AG10803 (cell line): ENCODE measurements at regions not wholly inside any gene's neighbourhood (a gene's known extent, or its start where the extent isn't known, plus 50 kb on each side); places are given as distances from the start of the nearest gene placed in this dataset.

ENCODE experiments used
- DNase-seq: peaks from one replicate; pipeline ENCODE4 v3.0.0; 2010; ENCODE audit warnings: low read depth
- H3K4me3 ChIP-seq: 2 replicates; pipeline ENCODE4 v1.5.1; 2011; ENCODE audit warnings: mild to moderate bottlenecking, low read length, control low read depth
- TF ChIP-seq, protein P1 (sequence below): conservative IDR thresholded peaks from 2 replicates; pipeline ENCODE4 v1.5.1; 2011; ENCODE audit warnings: mild to moderate bottlenecking, low read length, control low read depth, inconsistent platforms

DNA sequence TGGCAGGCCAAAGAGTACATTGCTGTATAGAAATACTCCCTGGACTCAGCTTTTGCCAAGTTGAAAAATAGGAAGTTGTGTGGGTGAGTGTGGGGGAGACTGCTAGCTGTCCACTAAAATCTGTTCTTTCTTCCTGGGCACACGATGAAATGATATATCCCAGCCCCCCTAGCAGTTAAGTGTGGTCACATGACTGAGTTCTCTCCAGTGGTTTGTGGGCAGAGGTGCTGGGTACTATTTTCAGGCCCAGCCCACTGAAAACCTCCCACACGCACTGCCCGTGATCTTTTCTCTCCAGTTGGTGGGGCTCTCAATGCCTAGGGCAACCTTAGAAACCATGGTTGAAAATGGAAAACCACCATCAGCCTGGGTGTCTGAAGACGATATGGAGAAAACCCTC, 119.7 kb upstream of the LMO4 start:
- TF ChIP-seq, protein P1, sequence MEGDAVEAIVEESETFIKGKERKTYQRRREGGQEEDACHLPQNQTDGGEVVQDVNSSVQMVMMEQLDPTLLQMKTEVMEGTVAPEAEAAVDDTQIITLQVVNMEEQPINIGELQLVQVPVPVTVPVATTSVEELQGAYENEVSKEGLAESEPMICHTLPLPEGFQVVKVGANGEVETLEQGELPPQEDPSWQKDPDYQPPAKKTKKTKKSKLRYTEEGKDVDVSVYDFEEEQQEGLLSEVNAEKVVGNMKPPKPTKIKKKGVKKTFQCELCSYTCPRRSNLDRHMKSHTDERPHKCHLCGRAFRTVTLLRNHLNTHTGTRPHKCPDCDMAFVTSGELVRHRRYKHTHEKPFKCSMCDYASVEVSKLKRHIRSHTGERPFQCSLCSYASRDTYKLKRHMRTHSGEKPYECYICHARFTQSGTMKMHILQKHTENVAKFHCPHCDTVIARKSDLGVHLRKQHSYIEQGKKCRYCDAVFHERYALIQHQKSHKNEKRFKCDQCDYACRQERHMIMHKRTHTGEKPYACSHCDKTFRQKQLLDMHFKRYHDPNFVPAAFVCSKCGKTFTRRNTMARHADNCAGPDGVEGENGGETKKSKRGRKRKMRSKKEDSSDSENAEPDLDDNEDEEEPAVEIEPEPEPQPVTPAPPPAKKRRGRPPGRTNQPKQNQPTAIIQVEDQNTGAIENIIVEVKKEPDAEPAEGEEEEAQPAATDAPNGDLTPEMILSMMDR = no peak
- no peak for DNase-seq

DNA sequence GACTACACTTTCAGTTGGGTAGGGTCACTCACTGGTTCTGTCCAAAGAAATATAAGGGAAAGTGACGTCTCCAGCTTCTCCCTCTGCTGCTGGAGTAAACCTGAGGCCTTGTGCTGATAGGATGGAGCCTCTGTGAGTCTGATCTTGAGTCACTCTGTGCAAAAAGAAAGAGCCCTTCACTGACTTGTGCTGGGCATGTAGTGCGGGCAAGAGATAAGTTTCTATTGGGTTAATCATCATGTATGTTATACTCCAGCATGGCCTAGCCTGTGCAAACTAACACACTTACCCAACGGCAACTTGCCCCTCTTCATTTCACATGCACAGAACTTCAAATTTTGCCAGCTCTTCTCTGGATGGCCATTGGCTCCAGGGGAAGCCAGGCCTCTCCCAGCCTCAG, 118.5 kb upstream of the LMO4 start:
- no peak for DNase-seq
- H3K4me3 ChIP-seq = no peak overlapping the region
- TF ChIP-seq, protein P1 = no peak

More for the DNA sequence above, 119.7 kb upstream of the LMO4 start:
- H3K4me3 ChIP-seq = no peak overlapping the region

DNA sequence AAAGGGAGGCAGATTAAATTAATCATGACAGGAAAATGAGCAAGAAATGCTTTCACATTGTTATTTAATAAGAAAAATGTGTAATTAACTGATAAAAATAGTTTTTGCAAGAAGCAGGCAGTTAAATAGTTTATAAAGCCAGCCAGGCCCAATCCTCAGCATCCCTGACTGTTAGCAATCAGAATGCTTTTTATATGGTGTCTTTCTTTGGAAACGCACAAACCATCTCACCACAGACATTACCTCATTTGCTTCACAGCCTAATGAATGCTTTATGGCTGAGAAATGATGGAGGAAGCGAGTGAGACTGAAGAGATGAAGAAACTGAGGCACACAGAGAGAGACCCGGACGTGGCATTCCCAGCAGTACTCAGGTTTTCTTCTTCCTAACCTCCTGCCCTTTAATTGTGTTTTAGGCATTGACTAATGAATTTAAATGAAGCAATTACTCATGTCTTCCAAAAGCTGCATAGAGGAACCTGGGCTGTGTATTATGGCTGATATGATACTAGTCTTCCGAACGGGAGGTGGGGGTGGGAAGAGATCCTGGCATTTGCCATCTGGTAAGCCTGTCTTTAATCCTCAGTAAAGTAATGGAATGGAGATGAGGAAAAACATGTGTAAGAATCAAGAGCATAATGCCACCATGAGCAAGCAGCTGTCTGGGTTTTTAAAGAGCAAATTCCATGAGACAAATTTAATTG, 116.1 kb upstream of the LMO4 start:
- TF ChIP-seq, protein P1 = no peak
- DNase-seq = peak; percentile 47

DNA sequence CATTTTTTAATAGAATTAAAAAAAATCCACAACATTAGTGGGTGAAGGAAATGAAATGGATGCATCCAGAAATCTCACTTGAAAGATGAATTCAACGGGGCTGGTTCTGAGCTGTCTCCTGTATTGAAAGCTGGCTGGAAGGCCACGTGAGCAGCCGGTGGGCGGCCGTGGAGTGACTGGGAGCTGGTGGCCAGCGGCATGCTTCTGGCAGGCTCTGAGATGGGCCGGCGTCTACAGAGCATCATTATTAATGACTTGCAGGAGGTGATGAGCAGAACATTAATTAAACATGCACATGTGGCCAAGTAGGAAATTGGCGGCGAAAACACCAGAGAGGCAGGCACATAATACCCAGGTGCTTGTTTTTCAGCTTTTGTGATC, 115.6 kb upstream of the LMO4 start:
- DNase-seq = no peak
- TF ChIP-seq, protein P1 = no peak
- no peak overlapping the region for H3K4me3 ChIP-seq

More for the DNA sequence above, 116.1 kb upstream of the LMO4 start:
- H3K4me3 ChIP-seq = no peak overlapping the region

DNA sequence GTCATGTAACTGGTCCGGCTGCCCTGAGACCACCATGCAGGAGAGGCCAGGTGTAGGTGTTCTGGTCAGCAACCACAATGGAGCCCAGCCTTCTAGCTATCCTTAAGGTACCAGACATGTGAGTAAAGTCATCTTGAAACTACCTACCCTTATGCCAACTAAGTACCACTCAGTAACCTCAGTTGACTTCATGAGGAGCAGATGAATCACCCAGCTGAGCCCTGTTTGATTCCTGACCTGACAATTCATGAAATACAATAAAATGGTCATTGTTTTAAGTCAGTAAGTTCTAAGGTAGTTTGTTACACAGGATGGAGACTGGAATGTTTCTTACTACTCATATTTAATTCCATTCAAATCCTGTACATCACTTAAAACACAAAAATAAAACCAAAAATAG, 113.1 kb upstream of the LMO4 start:
- no peak overlapping the region for H3K4me3 ChIP-seq
- TF ChIP-seq, protein P1 = no peak
- DNase-seq = no peak

DNA sequence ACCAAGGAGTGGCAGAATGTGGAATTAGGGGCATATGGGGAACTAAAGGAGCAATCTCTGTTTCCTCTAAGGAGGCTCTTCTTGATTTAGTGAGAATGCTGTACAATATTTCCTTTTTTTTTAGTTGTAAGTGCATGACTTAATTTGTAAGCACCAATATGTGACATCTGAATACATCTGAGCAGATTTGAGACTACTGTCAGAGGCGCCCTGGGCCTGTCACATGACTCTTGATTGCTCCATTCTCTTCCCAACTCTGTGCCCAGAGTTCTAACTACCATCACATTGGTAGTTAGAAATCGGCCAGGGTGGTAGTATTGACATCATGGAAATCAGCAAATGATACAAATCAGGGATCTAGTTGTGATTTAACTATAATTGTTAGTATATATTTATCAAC, 110.1 kb upstream of the LMO4 start:
- no peak overlapping the region for H3K4me3 ChIP-seq
- DNase-seq = no peak
- TF ChIP-seq, protein P1 = no peak

DNA sequence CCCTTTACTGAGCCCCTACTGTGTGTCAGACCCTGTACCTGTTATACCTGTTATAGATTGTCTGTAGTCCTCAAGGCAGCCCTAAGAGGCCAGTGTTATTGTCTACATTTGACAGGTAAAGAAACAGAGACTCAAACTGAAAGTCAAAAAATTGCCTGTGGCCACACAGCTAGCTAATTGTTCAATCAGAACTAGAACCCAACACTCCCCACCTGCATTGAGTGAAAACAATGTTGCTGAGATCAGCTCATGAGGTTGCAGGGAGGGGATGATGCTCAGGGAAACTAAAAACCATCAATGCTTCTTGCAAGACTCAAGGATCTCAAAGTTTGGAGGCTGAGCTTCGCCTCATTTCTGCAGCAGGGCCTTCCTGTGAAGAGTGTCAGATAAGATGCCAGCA, 109.5 kb upstream of the LMO4 start:
- TF ChIP-seq, protein P1 = no peak
- no peak for DNase-seq
- no peak overlapping the region for H3K4me3 ChIP-seq
